NCI-H82 treated with DMSO at 0.1 percent for 48 hours (cell line): ENCODE measurements at regions not wholly inside any gene's neighbourhood (a gene's known extent, or its start where the extent isn't known, plus 50 kb on each side); places are given as distances from the start of the nearest gene placed in this dataset.

Experiments
- DNase-seq: peaks from one replicate; lab custom pipeline; 2025; ENCODE audit not compliant: unreplicated experiment; lab: John Stamatoyannopoulos, UW

GRCh38 chr6:40973304-40973703 is 65.7 kb downstream of the UNC5CL start:
- no peak for DNase-seq

- no peak for DNase-seq
Measured at GRCh38 chr6:40972814-40973213, 66.2 kb downstream of the UNC5CL start.

- DNase-seq: no peak
Measured at GRCh38 chr6:40972190-40972589, 66.8 kb downstream of the UNC5CL start.

GRCh38 chr6:40968620-40969164 is 70.3 kb downstream of the UNC5CL start:
- DNase-seq: no peak

- DNase-seq: no peak
Measured at GRCh38 chr6:40966860-40967259, 72.2 kb downstream of the UNC5CL start.

- no peak for DNase-seq
Measured at GRCh38 chr6:40965046-40965445, 74.0 kb downstream of the UNC5CL start.

- DNase-seq: no peak
Measured at GRCh38 chr6:40963019-40963418, 76.0 kb downstream of the UNC5CL start.

- no peak for DNase-seq
Measured at GRCh38 chr6:40962241-40962640, 76.8 kb downstream of the UNC5CL start.

GRCh38 chr6:40961831-40962230 is 77.2 kb downstream of the UNC5CL start:
- no peak for DNase-seq

GRCh38 chr6:40960742-40961430 is 78.1 kb downstream of the UNC5CL start:
- no peak for DNase-seq

GRCh38 chr6:40959781-40960327 is 79.2 kb downstream of the UNC5CL start:
- DNase-seq: no peak

- DNase-seq: no peak
Measured at GRCh38 chr6:40958738-40959137, 80.3 kb downstream of the UNC5CL start.

GRCh38 chr6:40957616-40958492 is 81.2 kb downstream of the UNC5CL start:
- no peak for DNase-seq

- DNase-seq: no peak
Measured at GRCh38 chr6:40956936-40957335, 82.1 kb downstream of the UNC5CL start.

GRCh38 chr6:40955178-40955545 is 83.9 kb downstream of the UNC5CL start:
- no peak for DNase-seq

- DNase-seq: no peak
Measured at GRCh38 chr6:40954446-40955177, 84.4 kb downstream of the UNC5CL start.

- no peak for DNase-seq
Measured at GRCh38 chr6:40953486-40953885, 85.5 kb downstream of the UNC5CL start.

- no peak for DNase-seq
Measured at GRCh38 chr6:40950986-40951698, 87.9 kb downstream of the UNC5CL start.

GRCh38 chr6:40948570-40948969 is 90.5 kb downstream of the UNC5CL start:
- DNase-seq: no peak

GRCh38 chr6:40947876-40948526 is 91.0 kb downstream of the UNC5CL start:
- DNase-seq: no peak
